Breast epithelium (tissue), 3 donors: ENCODE measurements at regions not wholly inside any gene's neighbourhood (a gene's known extent, or its start where the extent isn't known, plus 50 kb on each side); places are given as distances from the start of the nearest gene placed in this dataset.

Experiments used
- CTCF ChIP-seq, 3 donors: fragments of 450-650 bp; IDR thresholded peaks; one replicate each; pipeline ENCODE4 v1.5.1; 2016 to 2017; ENCODE audit warnings: antibody characterized with exemption in 3 of 3, mild to moderate bottlenecking in 3 of 3, moderate library complexity in 3 of 3
- POLR2AphosphoS5 ChIP-seq, 3 donors: sonication (generic); formaldehyde crosslinking; IDR thresholded peaks; one replicate each; pipeline ENCODE4 v1.6.1; 2017; ENCODE audit warnings: antibody characterized with exemption in 3 of 3

- TF ChIP-seq CTCF (IDR thresholded peaks at IDR 0.05) (no peak), POLR2AphosphoS5 (IDR thresholded peaks at IDR 0.05) (no peak)
These were observed 2198.2 kb upstream of the RAG2 start for GRCh38 chr11:38796281-38796680.
